H1 (cell line): ENCODE measurements at regions not wholly inside any gene's neighbourhood (a gene's known extent, or its start where the extent isn't known, plus 50 kb on each side); places are given as distances from the start of the nearest gene placed in this dataset.

Experiments
- CTCF ChIA-PET: fragments of 300-600 bp; sonication (Branson Sonifier 250); formaldehyde crosslinking; loops from one replicate; lab custom pipeline; 2021; ENCODE audit not compliant: partially characterized antibody; lab: Charles Lee
- POLR2A ChIA-PET: fragments of 300-600 bp; sonication (Branson Sonifier 250); formaldehyde crosslinking; loops from one replicate; lab custom pipeline; 2021; ENCODE audit warnings: inconsistent platforms; ENCODE audit not compliant: partially characterized antibody; lab: Charles Lee
- DNase-seq, 2 experiments: peaks; one replicate each; pipeline versions ENCODE4 v3.0.0 to v3.0.0-alpha.2; 2010 to 2022; ENCODE audit warnings: low spot score in 2 of 2, low read depth in 1 of 2, mixed read lengths in 1 of 2
- FAIRE-seq: peaks from 2 replicates; lab custom pipeline; 2011; peaks lifted over from hg19 to GRCh38; lab: Jason Lieb, UNC
- H2AFZ ChIP-seq: 2 replicates; pipeline ENCODE4 v1.8.1; 2012; ENCODE audit warnings: low read length, inconsistent platforms
- H2AK5ac ChIP-seq: 2 replicates; pipeline ENCODE4 v1.6.1; 2013; ENCODE audit warnings: low read depth, low read length
- H2BK120ac ChIP-seq: replicated peaks from 2 replicates; pipeline ENCODE3; 2013; ENCODE audit warnings: low read depth, low read length, inconsistent platforms
- H2BK12ac ChIP-seq: 2 replicates; pipeline ENCODE4 v1.6.1; 2013; ENCODE audit warnings: low read depth, low read length
- H2BK15ac ChIP-seq: 2 replicates; pipeline ENCODE4 v1.6.1; 2013; ENCODE audit warnings: low read length
- H2BK20ac ChIP-seq: 2 replicates; pipeline ENCODE4 v1.6.1; 2013; ENCODE audit warnings: low read length
- H2BK5ac ChIP-seq: 2 replicates; pipeline ENCODE4 v1.6.1; 2013; ENCODE audit warnings: low read depth, low read length
- H3K14ac ChIP-seq: 2 replicates; pipeline ENCODE4 v1.6.1; 2013; ENCODE audit warnings: inconsistent platforms; ENCODE audit not compliant: insufficient read length
- H3K18ac ChIP-seq: 2 replicates; pipeline ENCODE4 v1.6.1; 2013; ENCODE audit warnings: low read length; ENCODE audit errors: extremely low read depth
- H3K23ac ChIP-seq: 2 replicates; pipeline ENCODE4 v1.6.1; 2013; ENCODE audit warnings: inconsistent platforms; ENCODE audit not compliant: insufficient read length
- H3K23me2 ChIP-seq: 2 replicates; pipeline ENCODE4 v1.6.1; 2013; ENCODE audit warnings: low read depth, low read length
- H3K27ac ChIP-seq: 2 replicates; pipeline ENCODE4 v1.6.1; 2011; ENCODE audit warnings: low read depth, low read length, inconsistent platforms
- H3K27me3 ChIP-seq, 4 experiments: replicated peaks in 1 of 4; 1 replicate in 1 of 4; 2 replicates in 3 of 4; pipeline versions ENCODE4 v1.6.1 to v1.8.1; 2011 to 2013; ENCODE audit warnings: low read length in 3 of 4, mild to moderate bottlenecking in 3 of 4, inconsistent platforms in 2 of 4, mixed read lengths in 2 of 4, moderate library complexity in 1 of 4; ENCODE audit not compliant: control insufficient read depth in 3 of 4, insufficient read depth in 3 of 4; ENCODE audit errors: extremely low read depth in 1 of 4
- H3K36me3 ChIP-seq, 4 experiments: 2 replicates each; pipeline versions ENCODE4 v1.6.1 to v1.8.1; 2011 to 2013; ENCODE audit warnings: mild to moderate bottlenecking in 4 of 4, low read length in 3 of 4, moderate library complexity in 2 of 4, control low read depth in 1 of 4, inconsistent platforms in 1 of 4; ENCODE audit not compliant: insufficient read depth in 4 of 4, control insufficient read depth in 2 of 4
- H3K4ac ChIP-seq: replicated peaks from 2 replicates; pipeline ENCODE3; 2013; ENCODE audit warnings: low read length, low read depth, mixed read lengths, inconsistent platforms; ENCODE audit not compliant: insufficient read length
- H3K4me1 ChIP-seq, 4 experiments: replicated peaks in 1 of 4; 1 replicate in 1 of 4; 2 replicates in 3 of 4; pipeline versions ENCODE4 v1.6.1 to v1.8.1; 2011 to 2013; ENCODE audit warnings: low read length in 3 of 4, inconsistent platforms in 2 of 4, mixed read lengths in 1 of 4; ENCODE audit not compliant: insufficient read depth in 4 of 4, control insufficient read depth in 3 of 4
- H3K4me2 ChIP-seq, 2 experiments: 2 replicates each; pipeline versions ENCODE4 v1.6.1 to v1.8.1; 2011 to 2013; ENCODE audit warnings: low read depth in 2 of 2, low read length in 2 of 2, control low read depth in 1 of 2, inconsistent platforms in 1 of 2, mild to moderate bottlenecking in 1 of 2; ENCODE audit not compliant: insufficient read depth in 1 of 2
- H3K4me3 ChIP-seq, 4 experiments: fragments of 200-600, 300-600 bp in 1 of 4; sonication (generic), shearing (Covaris generic), sonication (Bioruptor Twin) in 1 of 4; 2 replicates each; pipeline versions ENCODE4 v1.5.1 to v1.8.1; 2011 to 2016; ENCODE audit warnings: low read length in 4 of 4, low read depth in 3 of 4, control low read depth in 2 of 4, inconsistent platforms in 2 of 4, mild to moderate bottlenecking in 2 of 4, mixed read lengths in 1 of 4, moderate library complexity in 1 of 4; ENCODE audit not compliant: insufficient read depth in 2 of 4; ENCODE audit errors: extremely low read depth in 1 of 4
- H3K56ac ChIP-seq: replicated peaks from 2 replicates; pipeline ENCODE3; 2013; ENCODE audit warnings: low read depth, mild to moderate bottlenecking, mixed read lengths, low read length, inconsistent platforms; ENCODE audit not compliant: insufficient read length
- H3K79me1 ChIP-seq: 2 replicates; pipeline ENCODE4 v1.6.1; 2013; ENCODE audit warnings: low read depth, low read length, control low read depth
- H3K79me2 ChIP-seq, 2 experiments: 2 replicates each; pipeline versions ENCODE4 v1.6.1 to v1.8.1; 2012 to 2013; ENCODE audit warnings: low read length in 2 of 2, mild to moderate bottlenecking in 2 of 2, inconsistent platforms in 1 of 2; ENCODE audit not compliant: insufficient read depth in 2 of 2, control insufficient read depth in 1 of 2
- H3K9ac ChIP-seq, 4 experiments: replicated peaks in 1 of 4; 1 replicate in 1 of 4; 2 replicates in 3 of 4; pipeline versions ENCODE4 v1.6.1 to v1.8.1; 2011 to 2013; ENCODE audit warnings: low read depth in 3 of 4, low read length in 3 of 4, control low read depth in 2 of 4, mild to moderate bottlenecking in 2 of 4, moderate library complexity in 2 of 4, inconsistent platforms in 1 of 4; ENCODE audit errors: extremely low read depth in 1 of 4
- H3K9me3 ChIP-seq, 2 experiments: 2 replicates each; pipeline versions ENCODE4 v1.6.1 to v1.8.1; 2012 to 2013; ENCODE audit warnings: mild to moderate bottlenecking in 2 of 2, moderate library complexity in 2 of 2, control low read depth in 1 of 2, inconsistent platforms in 1 of 2, low read depth in 1 of 2, low read length in 1 of 2, mixed read lengths in 1 of 2; ENCODE audit not compliant: insufficient read depth in 2 of 2
- H4K20me1 ChIP-seq, 2 experiments: replicated peaks in 1 of 2; 2 replicates each; pipeline versions ENCODE3 to v1.8.1; 2011 to 2013; ENCODE audit warnings: inconsistent platforms in 2 of 2, low read length in 2 of 2, mild to moderate bottlenecking in 1 of 2; ENCODE audit not compliant: insufficient read depth in 2 of 2, control insufficient read depth in 1 of 2
- H4K5ac ChIP-seq: 2 replicates; pipeline ENCODE4 v1.6.1; 2013; ENCODE audit warnings: low read length, low read depth, mixed read lengths, inconsistent platforms; ENCODE audit not compliant: insufficient read length
- H4K8ac ChIP-seq: 2 replicates; pipeline ENCODE4 v1.8.0; 2013; ENCODE audit warnings: mild to moderate bottlenecking, moderate library complexity, low read length, inconsistent platforms; ENCODE audit not compliant: insufficient read depth; ENCODE audit errors: extremely low read depth
- H4K91ac ChIP-seq: replicated peaks from 2 replicates; pipeline ENCODE3; 2013; ENCODE audit warnings: low read length, mixed read lengths, inconsistent platforms; ENCODE audit not compliant: insufficient read length
- EP300 ChIP-seq, 2 experiments: IDR thresholded peaks; 1 replicate in 1 of 2; 2 replicates in 1 of 2; pipeline ENCODE4 v1.6.1; 2011 to 2012; ENCODE audit warnings: low read depth in 2 of 2, low read length in 2 of 2, mild to moderate bottlenecking in 2 of 2, borderline replicate concordance in 1 of 2, inconsistent platforms in 1 of 2, moderate library complexity in 1 of 2
- GABPA ChIP-seq: IDR thresholded peaks from 2 replicates; pipeline ENCODE4 v1.6.1; 2011; ENCODE audit warnings: mild to moderate bottlenecking, low read length, moderate library complexity, borderline replicate concordance; ENCODE audit not compliant: insufficient read depth
- GTF2F1 ChIP-seq: IDR thresholded peaks from 2 replicates; pipeline ENCODE4 v1.6.1; 2012; ENCODE audit warnings: low read depth, low read length, improper control_type of control experiment, borderline replicate concordance
- SAP30 ChIP-seq: fragments of 300-600 bp; sonication (generic); IDR thresholded peaks from 2 replicates; pipeline ENCODE4 v1.7.1; 2012; ENCODE audit warnings: low read length, moderate library complexity, mild to moderate bottlenecking, inconsistent platforms; ENCODE audit not compliant: insufficient read depth, insufficient replicate concordance
- SIN3A ChIP-seq, 2 experiments: IDR thresholded peaks in 1 of 2; conservative IDR thresholded peaks in 1 of 2; 2 replicates each; pipeline ENCODE4 v1.6.1; 2011 to 2012; ENCODE audit warnings: low read length in 2 of 2, improper control_type of control experiment in 1 of 2, low read depth in 1 of 2, mild to moderate bottlenecking in 1 of 2
- SP2 ChIP-seq: IDR thresholded peaks from 2 replicates; pipeline ENCODE4 v1.6.1; 2012; ENCODE audit warnings: mild to moderate bottlenecking, low read length, inconsistent platforms
- WGBS, 2 experiments: shearing (Covaris generic) in 1 of 2; methylation state at CpG; one replicate each; pipeline versions ENCODE4 v1.1.6 to v1.1.7; 2013 to 2015; ENCODE audit warnings: low lambda C conversion rate in 2 of 2, mixed read lengths in 2 of 2, inconsistent platforms in 1 of 2, low coverage in 1 of 2, missing lambda C conversion rate in 1 of 2; ENCODE audit not compliant: insufficient replicate concordance in 2 of 2, insufficient coverage in 1 of 2, insufficient read length in 1 of 2; ENCODE audit errors: extremely low coverage in 1 of 2, missing lambda C conversion rate in 1 of 2; 5-methylcytosine and 5-hydroxymethylcytosine counted together

GRCh38 chr22:49380095-49380827, 447.4 kb downstream of the BRD1 start:
- POLR2A ChIA-PET = no interaction called here
- WGBS, 2 experiments = 92% methylated on average over 12 of the region's 12 CpGs; no CpG with 5 or more reads in 1 of the 2 experiments
- DNase-seq = no peak
- TF ChIP-seq SP2 = no peak
- TF ChIP-seq EP300 (IDR thresholded peaks at IDR 0.05; ENCODE audit: borderline replicate concordance in 1 of 2, low read depth in 2 of 2, low read length in 2 of 2) = no peak
- no peak for TF ChIP-seq GTF2F1
- no peak for TF ChIP-seq GABPA
- no peak for TF ChIP-seq SAP30
- no peak for TF ChIP-seq SIN3A (conservative IDR thresholded peaks at IDR 0.05 in 1 of 2, IDR thresholded peaks at IDR 0.05 in 1 of 2; ENCODE audit: low read depth in 1 of 2, low read length in 2 of 2)

More at GRCh38 chr22:49380095-49380827, 447.4 kb downstream of the BRD1 start:
- Histone ChIP-seq H2AFZ (no peak overlapping the region), H2BK20ac (no peak overlapping the region), H3K4me1 (no peaks in the 10 kb centered on the region), H3K4me2 (no peak overlapping the region), H3K4me3 (no peak overlapping the region), H3K36me3 (no peaks in the 10 kb centered on the region), H3K14ac (no peak overlapping the region), H4K20me1 (no peaks in the 10 kb centered on the region), H3K23me2 (no peaks in the 10 kb centered on the region), H2BK12ac (no peak overlapping the region), H3K9me3 (no peaks in the 10 kb centered on the region), H2BK15ac (no peak overlapping the region), H2BK5ac (no peak overlapping the region), H4K91ac (no peak overlapping the region), H3K27ac (no peak overlapping the region), H3K79me2 (no peaks in the 10 kb centered on the region), H3K27me3 (no peaks in the 10 kb centered on the region), H2AK5ac (no peak overlapping the region), H3K56ac (no peak overlapping the region), H4K8ac (no peak overlapping the region), H4K5ac (no peak overlapping the region), H3K4ac (no peak overlapping the region), H3K23ac (no peak overlapping the region), H3K79me1 (no peaks in the 10 kb centered on the region), H2BK120ac (no peak overlapping the region), H3K9ac (no peak overlapping the region), H3K18ac (no peak overlapping the region)
- peak; percentile 84 for FAIRE-seq
- CTCF ChIA-PET = interaction anchor here (1.0 to 2.5 kb wide), 4 partner anchors 9 to 75 kb away, joined by 3 to 7 read pairs (median 4); no protein-coding TSS in a partner anchor
